Breast epithelium (tissue), 4 donors: ENCODE measurements at regions not wholly inside any gene's neighbourhood (a gene's known extent, or its start where the extent isn't known, plus 50 kb on each side); places are given as distances from the start of the nearest gene placed in this dataset.

Experiments used
- DNase-seq, 2 donors: peaks; one replicate each; pipeline ENCODE4 v3.0.0-alpha.2; 2019; ENCODE audit warnings: low spot score in 2 of 2
- H3K27ac ChIP-seq, 2 donors: fragments of 200-600 bp; sonication (generic) in 1 of 2; one replicate each; pipeline ENCODE4 v1.5.1; 2016 to 2019; ENCODE audit warnings: mild to moderate bottlenecking in 1 of 2
- H3K27me3 ChIP-seq, 2 donors: fragments of 200-600 bp; sonication (generic) in 1 of 2; one replicate each; pipeline versions ENCODE4 v1.5.1 to v1.6.0; 2017 to 2019; ENCODE audit warnings: control low read depth in 1 of 2, mild to moderate bottlenecking in 1 of 2
- H3K36me3 ChIP-seq: fragments of 200-600 bp; one replicate; pipeline ENCODE4 v1.5.1; 2019
- H3K4me1 ChIP-seq, 2 donors: fragments of 200-600 bp; sonication (generic); one replicate each; pipeline ENCODE4 v1.5.1; 2016 to 2019; ENCODE audit warnings: control low read depth in 1 of 2
- H3K4me3 ChIP-seq, 3 donors: fragments of 200-600 bp; sonication (generic); 1 replicate in 2 of 3; 2 replicates in 1 of 3; pipeline ENCODE4 v1.5.1; 2016 to 2019; ENCODE audit warnings: mild to moderate bottlenecking in 3 of 3, moderate library complexity in 2 of 3
- H3K9me3 ChIP-seq, 2 donors: fragments of 200-600 bp; sonication (generic) in 1 of 2; one replicate each; pipeline ENCODE4 v1.5.1; 2016 to 2019; ENCODE audit warnings: control low read depth in 1 of 2
- POLR2A ChIP-seq: fragments of 450-650 bp; IDR thresholded peaks from one replicate; pipeline ENCODE4 v1.6.1; 2016; ENCODE audit warnings: antibody characterized with exemption, mild to moderate bottlenecking, moderate library complexity
- POLR2AphosphoS5 ChIP-seq, 3 donors: sonication (generic); formaldehyde crosslinking; IDR thresholded peaks; one replicate each; pipeline ENCODE4 v1.6.1; 2017; ENCODE audit warnings: antibody characterized with exemption in 3 of 3
- intact Hi-C: fragments of 100-400 bp; cut with DNase I; formaldehyde crosslinking; loops from one replicate; pipeline ENCODE4 v1.15.1; 2023; ENCODE audit warnings: low total_unique reads
- TF ChIP-seq, protein P1 (sequence below), 3 donors: fragments of 450-650 bp; IDR thresholded peaks; one replicate each; pipeline ENCODE4 v1.5.1; 2016 to 2017; ENCODE audit warnings: antibody characterized with exemption in 3 of 3, mild to moderate bottlenecking in 3 of 3, moderate library complexity in 3 of 3

DNA sequence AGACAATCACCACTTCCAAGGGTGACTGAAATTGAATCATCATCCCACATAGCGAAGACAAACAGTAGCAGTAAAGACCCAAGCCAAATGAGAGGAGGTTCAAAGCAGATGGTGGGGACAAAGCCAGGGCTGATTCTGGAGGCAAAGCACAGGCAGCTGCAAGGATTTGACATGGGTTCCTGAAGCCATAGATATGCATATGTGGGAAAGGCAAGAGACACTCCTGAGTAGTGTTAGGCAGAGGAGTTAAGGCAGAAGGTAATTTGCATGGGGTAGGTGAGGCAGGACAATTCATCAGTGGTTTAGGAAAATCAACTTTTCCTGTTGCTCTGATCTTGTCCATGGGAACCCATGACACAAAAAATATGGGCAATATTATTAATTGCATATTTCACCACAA is 462.8 kb downstream of the FAM181B start:
- H3K9me3 ChIP-seq = no peaks in the 10 kb centered on the region
- H3K27ac ChIP-seq = no peak overlapping the region
- no peak overlapping the region for H3K4me3 ChIP-seq
- H3K27me3 ChIP-seq = no peaks in the 10 kb centered on the region
- no peak for DNase-seq
- H3K36me3 ChIP-seq = no peaks in the 10 kb centered on the region
- H3K4me1 ChIP-seq = no peaks in the 10 kb centered on the region
- intact Hi-C loops = no loop called here
- TF ChIP-seq POLR2AphosphoS5 (IDR thresholded peaks at IDR 0.05) = no peak
- TF ChIP-seq, protein P1, sequence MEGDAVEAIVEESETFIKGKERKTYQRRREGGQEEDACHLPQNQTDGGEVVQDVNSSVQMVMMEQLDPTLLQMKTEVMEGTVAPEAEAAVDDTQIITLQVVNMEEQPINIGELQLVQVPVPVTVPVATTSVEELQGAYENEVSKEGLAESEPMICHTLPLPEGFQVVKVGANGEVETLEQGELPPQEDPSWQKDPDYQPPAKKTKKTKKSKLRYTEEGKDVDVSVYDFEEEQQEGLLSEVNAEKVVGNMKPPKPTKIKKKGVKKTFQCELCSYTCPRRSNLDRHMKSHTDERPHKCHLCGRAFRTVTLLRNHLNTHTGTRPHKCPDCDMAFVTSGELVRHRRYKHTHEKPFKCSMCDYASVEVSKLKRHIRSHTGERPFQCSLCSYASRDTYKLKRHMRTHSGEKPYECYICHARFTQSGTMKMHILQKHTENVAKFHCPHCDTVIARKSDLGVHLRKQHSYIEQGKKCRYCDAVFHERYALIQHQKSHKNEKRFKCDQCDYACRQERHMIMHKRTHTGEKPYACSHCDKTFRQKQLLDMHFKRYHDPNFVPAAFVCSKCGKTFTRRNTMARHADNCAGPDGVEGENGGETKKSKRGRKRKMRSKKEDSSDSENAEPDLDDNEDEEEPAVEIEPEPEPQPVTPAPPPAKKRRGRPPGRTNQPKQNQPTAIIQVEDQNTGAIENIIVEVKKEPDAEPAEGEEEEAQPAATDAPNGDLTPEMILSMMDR (IDR thresholded peaks at IDR 0.05) = no peak
- no peak for TF ChIP-seq POLR2A

DNA sequence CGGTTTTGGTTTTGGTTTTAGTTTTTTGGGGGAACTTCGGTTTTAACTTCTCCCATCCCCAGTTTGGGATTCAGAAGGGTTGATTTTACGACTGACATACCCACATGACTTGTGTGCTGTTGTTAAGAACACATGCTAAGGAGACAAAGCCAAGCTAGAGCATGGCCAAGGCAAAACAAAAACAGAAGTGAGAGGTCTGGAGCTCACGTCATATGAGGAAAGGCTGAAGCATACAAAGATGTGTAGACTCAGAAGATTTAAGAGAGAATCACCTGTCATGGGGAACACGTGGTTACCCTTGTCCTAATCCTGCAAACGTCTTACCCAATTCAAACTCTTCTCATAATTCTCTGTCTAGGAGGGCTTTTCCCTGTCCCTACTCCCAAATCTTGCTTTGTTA is 465.0 kb downstream of the FAM181B start:
- no peaks in the 10 kb centered on the region for H3K4me1 ChIP-seq
- no peak for TF ChIP-seq POLR2A
- no peak for TF ChIP-seq POLR2AphosphoS5 (IDR thresholded peaks at IDR 0.05)
- TF ChIP-seq, protein P1 (IDR thresholded peaks at IDR 0.05) = no peak
- no peak overlapping the region for H3K4me3 ChIP-seq
- no peak for DNase-seq
- intact Hi-C loops = no loop called here
- no peaks in the 10 kb centered on the region for H3K27me3 ChIP-seq
- H3K9me3 ChIP-seq = no peaks in the 10 kb centered on the region
- H3K36me3 ChIP-seq = no peaks in the 10 kb centered on the region
- H3K27ac ChIP-seq = no peak overlapping the region

DNA sequence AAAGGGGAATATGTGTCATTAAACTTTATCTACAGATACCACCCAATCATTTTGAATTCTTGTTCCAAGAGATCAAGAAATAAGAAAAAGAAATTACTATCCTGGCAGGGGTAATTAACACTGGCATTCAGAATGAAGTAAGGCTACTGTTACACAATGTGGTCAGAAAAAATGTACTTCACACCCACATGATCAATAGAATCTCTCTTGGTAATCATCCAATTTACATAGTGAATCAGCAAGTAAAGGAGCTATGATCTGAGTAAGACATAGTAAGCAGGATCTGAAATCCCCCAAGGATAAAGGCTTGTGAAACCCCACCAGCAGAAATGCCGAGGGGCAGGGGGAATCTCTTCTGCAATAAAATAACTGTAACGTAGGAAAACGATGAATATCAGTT is 466.5 kb downstream of the FAM181B start:
- no peak overlapping the region for H3K4me3 ChIP-seq
- H3K27ac ChIP-seq = no peak overlapping the region
- no peak for DNase-seq
- no peaks in the 10 kb centered on the region for H3K9me3 ChIP-seq
- TF ChIP-seq, protein P1 (IDR thresholded peaks at IDR 0.05) = no peak
- TF ChIP-seq POLR2AphosphoS5 (IDR thresholded peaks at IDR 0.05) (no peak), POLR2A (no peak)
- H3K36me3 ChIP-seq = no peaks in the 10 kb centered on the region
- intact Hi-C loops = no loop called here
- H3K27me3 ChIP-seq = no peaks in the 10 kb centered on the region
- no peaks in the 10 kb centered on the region for H3K4me1 ChIP-seq

DNA sequence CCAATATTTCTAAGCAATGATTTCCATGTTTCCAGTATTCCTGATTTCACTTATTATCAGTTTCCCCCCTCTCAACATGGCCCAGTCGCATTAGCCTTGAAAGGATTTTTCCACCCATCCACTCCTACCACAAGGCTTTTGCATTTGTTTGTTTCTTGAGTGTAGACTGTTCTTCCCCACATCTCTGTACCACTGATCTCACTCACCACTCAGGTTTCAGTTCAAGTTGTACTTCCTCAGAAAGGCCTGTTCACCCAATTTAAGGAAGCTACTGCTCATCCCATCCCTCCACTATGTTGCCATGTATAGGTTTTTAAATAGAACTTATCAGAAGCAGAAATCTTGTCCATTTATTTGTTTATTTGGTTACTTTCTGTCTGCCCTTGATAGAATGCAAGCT is 472.3 kb downstream of the FAM181B start:
- TF ChIP-seq, protein P1 (IDR thresholded peaks at IDR 0.05) = no peak
- TF ChIP-seq POLR2A (no peak), POLR2AphosphoS5 (IDR thresholded peaks at IDR 0.05) (no peak)
- intact Hi-C loops = no loop called here
- H3K4me1 ChIP-seq = no peaks in the 10 kb centered on the region

DNA sequence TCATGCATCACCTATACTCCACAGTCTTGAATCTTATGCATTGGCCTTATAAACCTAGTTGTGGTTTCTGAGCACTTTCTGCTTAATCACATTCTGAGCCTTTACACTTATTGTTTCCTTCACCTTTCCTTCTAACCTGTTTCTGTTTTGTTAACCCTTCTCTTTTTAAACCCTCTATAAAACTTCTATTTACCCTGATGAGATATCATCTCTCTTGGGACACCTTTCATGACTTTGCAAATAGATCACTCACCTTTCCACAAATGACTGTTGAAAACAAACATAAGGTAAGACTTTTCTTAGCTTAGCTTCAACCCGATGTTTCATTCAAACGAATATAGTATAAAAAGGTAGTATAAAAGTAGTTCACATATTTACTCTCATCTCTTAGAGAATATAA is 483.6 kb downstream of the FAM181B start:
- no peaks in the 10 kb centered on the region for H3K4me1 ChIP-seq

More for the DNA sequence above, 472.3 kb downstream of the FAM181B start:
- no peak for DNase-seq
- no peaks in the 10 kb centered on the region for H3K36me3 ChIP-seq
- no peaks in the 10 kb centered on the region for H3K9me3 ChIP-seq
- H3K27ac ChIP-seq = no peak overlapping the region
- H3K27me3 ChIP-seq = no peaks in the 10 kb centered on the region
- H3K4me3 ChIP-seq = no peak overlapping the region

More for the DNA sequence above, 483.6 kb downstream of the FAM181B start:
- intact Hi-C loops = no loop called here
- H3K27me3 ChIP-seq = no peaks in the 10 kb centered on the region
- H3K27ac ChIP-seq = no peak overlapping the region
- H3K9me3 ChIP-seq = no peaks in the 10 kb centered on the region
- no peak for TF ChIP-seq POLR2AphosphoS5 (IDR thresholded peaks at IDR 0.05)
- TF ChIP-seq, protein P1 (IDR thresholded peaks at IDR 0.05) = no peak
- no peak for TF ChIP-seq POLR2A
- no peaks in the 10 kb centered on the region for H3K36me3 ChIP-seq
- no peak for DNase-seq
- no peak overlapping the region for H3K4me3 ChIP-seq
